Kidney epithelial cell (primary cell): ENCODE measurements at regions not wholly inside any gene's neighbourhood (a gene's known extent, or its start where the extent isn't known, plus 50 kb on each side); places are given as distances from the start of the nearest gene placed in this dataset.

Source experiments
- DNase-seq: peaks from one replicate; pipeline ENCODE4 v3.0.0-alpha.2; 2010; ENCODE audit warnings: low read depth
- H3K27me3 ChIP-seq: 2 replicates; pipeline ENCODE4 v1.6.0; 2011; ENCODE audit warnings: low read length; ENCODE audit not compliant: control insufficient read depth, insufficient read depth
- H3K36me3 ChIP-seq: 2 replicates; pipeline ENCODE4 v1.5.1; 2011; ENCODE audit warnings: low read length; ENCODE audit not compliant: control insufficient read depth, insufficient read depth
- H3K4me3 ChIP-seq: 2 replicates; pipeline ENCODE4 v1.5.1; 2011; ENCODE audit warnings: low read depth, mild to moderate bottlenecking, control low read depth, low read length
- TF ChIP-seq, protein P1 (sequence below): IDR thresholded peaks from 2 replicates; pipeline ENCODE4 v1.5.1; 2011; ENCODE audit warnings: mild to moderate bottlenecking, moderate library complexity, low read length, control low read depth, inconsistent platforms; ENCODE audit not compliant: insufficient read depth, poor library complexity, severe bottlenecking

- no peak for DNase-seq
- TF ChIP-seq, protein P1, sequence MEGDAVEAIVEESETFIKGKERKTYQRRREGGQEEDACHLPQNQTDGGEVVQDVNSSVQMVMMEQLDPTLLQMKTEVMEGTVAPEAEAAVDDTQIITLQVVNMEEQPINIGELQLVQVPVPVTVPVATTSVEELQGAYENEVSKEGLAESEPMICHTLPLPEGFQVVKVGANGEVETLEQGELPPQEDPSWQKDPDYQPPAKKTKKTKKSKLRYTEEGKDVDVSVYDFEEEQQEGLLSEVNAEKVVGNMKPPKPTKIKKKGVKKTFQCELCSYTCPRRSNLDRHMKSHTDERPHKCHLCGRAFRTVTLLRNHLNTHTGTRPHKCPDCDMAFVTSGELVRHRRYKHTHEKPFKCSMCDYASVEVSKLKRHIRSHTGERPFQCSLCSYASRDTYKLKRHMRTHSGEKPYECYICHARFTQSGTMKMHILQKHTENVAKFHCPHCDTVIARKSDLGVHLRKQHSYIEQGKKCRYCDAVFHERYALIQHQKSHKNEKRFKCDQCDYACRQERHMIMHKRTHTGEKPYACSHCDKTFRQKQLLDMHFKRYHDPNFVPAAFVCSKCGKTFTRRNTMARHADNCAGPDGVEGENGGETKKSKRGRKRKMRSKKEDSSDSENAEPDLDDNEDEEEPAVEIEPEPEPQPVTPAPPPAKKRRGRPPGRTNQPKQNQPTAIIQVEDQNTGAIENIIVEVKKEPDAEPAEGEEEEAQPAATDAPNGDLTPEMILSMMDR = no peak
- Histone ChIP-seq H3K4me3 (no peak overlapping the region), H3K36me3 (no peaks in the 10 kb centered on the region), H3K27me3 (no peaks in the 10 kb centered on the region)
Measured at GRCh38 chr14:98548071-98548686, 723.8 kb downstream of the BCL11B start.

DNA sequence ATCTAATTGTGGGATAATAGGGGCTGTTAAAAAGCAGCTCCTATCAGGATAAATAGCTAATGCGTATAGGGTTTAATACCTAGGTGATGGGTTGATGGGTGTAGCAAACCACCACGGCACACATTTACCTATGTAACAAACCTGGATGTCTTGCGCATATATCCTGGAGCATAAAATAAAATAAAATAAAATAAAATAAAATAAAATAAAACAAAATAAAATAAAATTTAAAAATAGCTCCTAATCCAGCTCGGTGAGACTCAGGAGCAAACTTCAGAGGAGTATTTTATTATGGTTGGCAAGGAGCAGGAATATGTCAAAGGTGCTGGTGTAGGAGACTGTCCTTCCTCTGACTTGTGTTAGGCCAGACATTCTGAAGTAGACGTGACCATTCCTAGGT, 721.0 kb downstream of the BCL11B start:
- DNase-seq = no peak
- H3K36me3 ChIP-seq = no peaks in the 10 kb centered on the region
- TF ChIP-seq, protein P1 = no peak
- H3K4me3 ChIP-seq = no peak overlapping the region
- no peaks in the 10 kb centered on the region for H3K27me3 ChIP-seq

- no peak for DNase-seq
- H3K4me3 ChIP-seq = no peak overlapping the region
- TF ChIP-seq, protein P1 = no peak
- H3K36me3 ChIP-seq = no peaks in the 10 kb centered on the region
- no peaks in the 10 kb centered on the region for H3K27me3 ChIP-seq
Measured at GRCh38 chr14:98555440-98555839, 716.6 kb downstream of the BCL11B start.

DNA sequence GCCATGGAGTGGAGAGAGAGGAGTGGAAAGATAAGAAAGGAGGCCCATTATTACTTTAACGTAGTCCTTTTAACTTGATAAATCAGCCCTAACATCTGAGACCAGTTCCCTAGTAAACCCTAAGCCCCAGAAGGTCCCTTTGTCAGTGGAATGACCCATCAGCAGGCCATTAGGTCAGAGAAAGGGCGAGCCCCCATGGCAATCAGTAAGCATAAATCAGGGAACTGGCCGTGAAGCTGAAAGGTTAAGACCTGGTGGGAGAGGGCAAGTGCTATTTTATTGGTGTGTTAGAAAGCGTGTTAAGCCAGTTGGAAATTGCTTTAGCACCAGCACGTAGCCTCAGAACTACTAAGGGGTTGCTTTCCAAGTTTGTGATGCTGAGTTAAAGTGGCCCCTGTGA, 708.0 kb downstream of the BCL11B start:
- no peak for DNase-seq
- Histone ChIP-seq H3K27me3 (no peaks in the 10 kb centered on the region), H3K4me3 (no peak overlapping the region), H3K36me3 (no peaks in the 10 kb centered on the region)
- TF ChIP-seq, protein P1 = no peak

DNA sequence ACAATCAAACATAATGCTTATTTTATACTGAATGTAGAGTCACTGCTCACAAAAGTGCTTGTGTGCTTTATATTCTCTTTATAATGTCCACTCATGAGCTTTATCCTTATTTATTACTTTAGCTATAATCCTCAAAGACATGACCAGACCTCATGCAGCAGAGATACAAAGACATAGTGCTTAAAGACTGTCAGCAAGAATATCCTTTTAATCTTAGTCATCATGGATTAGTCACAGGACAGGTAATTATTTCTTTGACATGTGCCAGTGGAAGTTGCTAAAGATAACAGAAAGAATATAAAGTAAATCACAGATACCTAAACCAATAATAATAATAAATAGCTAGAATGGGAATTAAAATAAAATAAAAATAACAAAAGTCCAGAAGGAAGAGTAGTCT, 707.5 kb downstream of the BCL11B start:
- H3K36me3 ChIP-seq = no peaks in the 10 kb centered on the region

More for the DNA sequence above, 707.5 kb downstream of the BCL11B start:
- Histone ChIP-seq H3K27me3 (no peaks in the 10 kb centered on the region), H3K4me3 (no peak overlapping the region)
- no peak for DNase-seq
- TF ChIP-seq, protein P1 = no peak
